BE2C (cell line): ENCODE measurements at regions not wholly inside any gene's neighbourhood (a gene's known extent, or its start where the extent isn't known, plus 50 kb on each side); places are given as distances from the start of the nearest gene placed in this dataset.

Source experiments
- DNase-seq: peaks from one replicate; pipeline ENCODE4 v3.0.0-alpha.2; 2020
- H3K27me3 ChIP-seq: fragments of 250-450 bp; sonication (Bioruptor Pico); 2 replicates; pipeline ENCODE4 v1.5.1; 2020; ENCODE audit warnings: mild to moderate bottlenecking
- H3K36me3 ChIP-seq: fragments of 250-450 bp; sonication (Bioruptor Pico); 2 replicates; pipeline ENCODE4 v1.5.1; 2020; ENCODE audit warnings: mild to moderate bottlenecking
- H3K4me1 ChIP-seq: fragments of 250-450 bp; sonication (Bioruptor Pico); 2 replicates; pipeline ENCODE4 v1.5.1; 2020
- H3K4me3 ChIP-seq: 2 replicates; pipeline ENCODE4 v1.5.1; 2011; ENCODE audit warnings: low read depth, low read length
- H3K9me3 ChIP-seq: fragments of 250-450 bp; sonication (Bioruptor Pico); 2 replicates; pipeline ENCODE4 v1.5.1; 2020
- TF ChIP-seq, protein P1 (sequence below): IDR thresholded peaks from 2 replicates; pipeline ENCODE4 v1.5.1; 2012; ENCODE audit warnings: mild to moderate bottlenecking, low read depth, low read length

- Histone ChIP-seq H3K36me3 (no peaks in the 10 kb centered on the region), H3K4me1 (no peaks in the 10 kb centered on the region), H3K4me3 (no peak overlapping the region), H3K9me3 (no peaks in the 10 kb centered on the region), H3K27me3 (no peaks in the 10 kb centered on the region)
- TF ChIP-seq, protein P1, sequence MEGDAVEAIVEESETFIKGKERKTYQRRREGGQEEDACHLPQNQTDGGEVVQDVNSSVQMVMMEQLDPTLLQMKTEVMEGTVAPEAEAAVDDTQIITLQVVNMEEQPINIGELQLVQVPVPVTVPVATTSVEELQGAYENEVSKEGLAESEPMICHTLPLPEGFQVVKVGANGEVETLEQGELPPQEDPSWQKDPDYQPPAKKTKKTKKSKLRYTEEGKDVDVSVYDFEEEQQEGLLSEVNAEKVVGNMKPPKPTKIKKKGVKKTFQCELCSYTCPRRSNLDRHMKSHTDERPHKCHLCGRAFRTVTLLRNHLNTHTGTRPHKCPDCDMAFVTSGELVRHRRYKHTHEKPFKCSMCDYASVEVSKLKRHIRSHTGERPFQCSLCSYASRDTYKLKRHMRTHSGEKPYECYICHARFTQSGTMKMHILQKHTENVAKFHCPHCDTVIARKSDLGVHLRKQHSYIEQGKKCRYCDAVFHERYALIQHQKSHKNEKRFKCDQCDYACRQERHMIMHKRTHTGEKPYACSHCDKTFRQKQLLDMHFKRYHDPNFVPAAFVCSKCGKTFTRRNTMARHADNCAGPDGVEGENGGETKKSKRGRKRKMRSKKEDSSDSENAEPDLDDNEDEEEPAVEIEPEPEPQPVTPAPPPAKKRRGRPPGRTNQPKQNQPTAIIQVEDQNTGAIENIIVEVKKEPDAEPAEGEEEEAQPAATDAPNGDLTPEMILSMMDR, result no peak
- DNase-seq, result no peak
Observed at GRCh38 chr3:24641628-24642027, 147.0 kb upstream of the THRB start.

DNA sequence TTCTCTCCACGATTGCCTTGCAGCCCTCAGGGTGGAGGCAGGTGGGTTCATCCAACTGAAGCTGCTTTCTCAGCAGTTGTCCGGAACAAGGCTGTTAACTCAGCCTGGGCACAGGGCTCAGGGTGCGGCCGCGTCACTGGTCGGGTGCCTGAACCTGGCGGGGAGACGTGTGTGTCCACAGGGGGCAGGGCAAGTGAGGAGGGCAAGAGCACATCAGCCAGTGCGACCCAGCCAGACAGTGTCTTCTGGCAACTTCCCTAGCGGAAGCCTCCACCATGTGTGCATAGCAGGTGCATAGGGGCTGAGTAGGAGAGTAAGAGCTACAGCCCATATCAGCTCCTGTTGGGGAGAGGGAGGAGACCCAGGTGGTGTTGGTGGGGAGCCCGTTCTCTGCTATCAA, 150.4 kb upstream of the THRB start:
- no peaks in the 10 kb centered on the region for H3K4me1 ChIP-seq
- no peaks in the 10 kb centered on the region for H3K36me3 ChIP-seq
- H3K9me3 ChIP-seq, result no peaks in the 10 kb centered on the region
- no peak for DNase-seq
- TF ChIP-seq, protein P1, result no peak
- H3K4me3 ChIP-seq, result no peak overlapping the region
- no peaks in the 10 kb centered on the region for H3K27me3 ChIP-seq

- no peak for DNase-seq
- Histone ChIP-seq H3K27me3 (no peaks in the 10 kb centered on the region), H3K4me1 (no peaks in the 10 kb centered on the region), H3K4me3 (no peak overlapping the region), H3K9me3 (no peaks in the 10 kb centered on the region), H3K36me3 (no peaks in the 10 kb centered on the region)
- TF ChIP-seq, protein P1, result no peak
Observed at GRCh38 chr3:24646790-24647189, 152.1 kb upstream of the THRB start.

DNA sequence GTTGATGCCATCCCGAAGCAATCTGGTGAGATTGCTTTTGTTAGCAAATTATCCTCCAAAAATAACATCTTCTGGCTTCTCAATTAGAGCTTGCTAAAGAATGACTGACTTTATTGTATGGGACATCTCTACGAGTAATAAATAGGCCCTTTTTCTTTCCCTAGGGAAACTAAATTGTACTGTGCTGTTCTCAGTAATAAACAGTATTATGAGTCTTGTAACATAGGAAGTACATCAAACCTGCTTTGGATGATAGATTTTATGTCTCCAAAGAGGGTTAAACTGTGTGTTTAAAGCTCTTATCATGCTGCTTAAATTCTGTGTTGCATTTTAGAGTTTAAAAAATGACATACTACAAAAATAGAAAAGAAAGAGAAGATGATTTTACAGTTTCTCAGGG, 153.4 kb upstream of the THRB start:
- Histone ChIP-seq H3K36me3 (no peaks in the 10 kb centered on the region), H3K27me3 (no peaks in the 10 kb centered on the region), H3K4me1 (no peaks in the 10 kb centered on the region), H3K4me3 (no peak overlapping the region), H3K9me3 (no peaks in the 10 kb centered on the region)
- TF ChIP-seq, protein P1, result no peak
- no peak for DNase-seq

- Histone ChIP-seq H3K36me3 (no peaks in the 10 kb centered on the region), H3K4me3 (no peak overlapping the region), H3K4me1 (no peaks in the 10 kb centered on the region), H3K9me3 (no peaks in the 10 kb centered on the region), H3K27me3 (no peaks in the 10 kb centered on the region)
- TF ChIP-seq, protein P1, result no peak
- no peak for DNase-seq
Observed at GRCh38 chr3:24650839-24651238, 156.2 kb upstream of the THRB start.

GRCh38 chr3:24657870-24658510, 163.3 kb upstream of the THRB start:
- H3K9me3 ChIP-seq, result no peaks in the 10 kb centered on the region
- no peak for DNase-seq
- no peaks in the 10 kb centered on the region for H3K27me3 ChIP-seq
- no peaks in the 10 kb centered on the region for H3K4me1 ChIP-seq
- H3K36me3 ChIP-seq, result no peaks in the 10 kb centered on the region
- no peak overlapping the region for H3K4me3 ChIP-seq
- TF ChIP-seq, protein P1, result no peak
